Hematopoietic multipotent progenitor cell treated with erythropoietin and hydrocortisone succinate and interleukin-3 and kit ligand, for 8 days (in vitro differentiated cells): ENCODE measurements at regions not wholly inside any gene's neighbourhood (a gene's known extent, or its start where the extent isn't known, plus 50 kb on each side); places are given as distances from the start of the nearest gene placed in this dataset.

Experiments used
- DNase-seq: peaks from one replicate; pipeline ENCODE4 v3.0.0-alpha.2; 2015

GRCh38 chr13:77422724-77423123, 95.8 kb upstream of the MYCBP2 start:
- no peak for DNase-seq

GRCh38 chr13:77417897-77418296, 91.0 kb upstream of the MYCBP2 start:
- DNase-seq: no peak

- DNase-seq: no peak
Observed at GRCh38 chr13:77416666-77417212, 89.8 kb upstream of the MYCBP2 start.

- no peak for DNase-seq
Observed at GRCh38 chr13:77415253-77416071, 88.6 kb upstream of the MYCBP2 start.

- no peak for DNase-seq
Observed at GRCh38 chr13:77412860-77413259, 86.0 kb upstream of the MYCBP2 start.

DNA sequence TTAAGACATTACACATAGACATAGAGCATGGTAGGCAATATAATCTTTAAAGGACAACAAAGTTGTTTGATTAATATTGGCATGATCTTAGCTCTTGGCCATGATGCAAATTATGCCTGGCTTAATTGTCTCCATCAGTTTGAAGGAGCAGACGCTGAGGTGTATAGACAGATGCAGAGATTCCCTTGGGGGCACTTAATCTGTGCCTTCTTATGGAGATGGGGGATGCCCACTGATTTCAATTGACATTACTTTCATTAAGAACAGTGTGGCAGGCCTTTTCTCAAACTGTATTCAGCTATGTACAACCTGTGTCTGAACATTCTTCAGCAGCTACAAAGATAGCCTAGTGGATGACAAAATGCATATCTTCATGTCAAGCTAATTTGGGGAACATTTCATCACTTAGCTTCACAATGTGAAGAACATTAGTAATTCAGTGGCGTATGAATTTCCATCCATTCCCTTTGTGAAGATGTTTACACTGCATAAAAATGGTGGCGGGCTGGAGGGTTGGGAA, 85.3 kb upstream of the MYCBP2 start:
- no peak for DNase-seq

GRCh38 chr13:77409412-77409811, 82.5 kb upstream of the MYCBP2 start:
- no peak for DNase-seq

DNA sequence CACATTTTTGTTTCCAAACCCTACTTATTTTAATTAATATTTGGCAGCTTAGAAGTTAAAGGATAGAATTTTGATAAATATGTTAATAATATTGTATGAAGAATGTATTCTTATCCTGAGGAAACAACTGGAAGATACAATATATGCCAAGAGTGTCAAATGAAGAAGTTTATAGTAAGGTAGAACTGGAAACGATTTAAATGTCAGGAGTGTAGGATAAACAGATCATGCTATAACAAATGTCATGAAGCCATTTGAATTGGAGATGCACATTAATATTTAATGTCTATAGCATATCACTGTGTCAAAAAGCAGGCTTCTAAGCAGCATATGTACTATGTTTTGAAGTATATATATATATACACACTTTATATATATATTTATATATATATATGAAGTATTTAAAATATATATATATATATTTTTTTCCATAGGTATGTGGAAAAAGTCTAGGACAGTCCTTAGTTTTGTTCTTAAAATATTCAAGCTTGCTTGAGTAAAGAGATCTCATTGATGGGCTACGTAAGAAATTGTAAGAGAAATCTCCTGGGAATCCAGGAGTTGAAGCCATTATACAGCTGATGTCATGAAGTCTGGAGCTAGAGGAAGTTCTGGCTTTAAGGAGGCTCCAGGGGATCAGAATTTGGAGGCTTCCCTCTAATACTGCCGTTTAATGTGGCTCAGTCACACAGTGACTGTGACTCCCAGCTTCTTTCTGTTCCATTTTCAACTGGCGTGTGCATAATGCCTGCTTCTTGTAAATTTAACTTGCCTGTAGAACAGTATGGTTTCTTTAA, 79.9 kb upstream of the MYCBP2 start:
- DNase-seq: no peak

DNA sequence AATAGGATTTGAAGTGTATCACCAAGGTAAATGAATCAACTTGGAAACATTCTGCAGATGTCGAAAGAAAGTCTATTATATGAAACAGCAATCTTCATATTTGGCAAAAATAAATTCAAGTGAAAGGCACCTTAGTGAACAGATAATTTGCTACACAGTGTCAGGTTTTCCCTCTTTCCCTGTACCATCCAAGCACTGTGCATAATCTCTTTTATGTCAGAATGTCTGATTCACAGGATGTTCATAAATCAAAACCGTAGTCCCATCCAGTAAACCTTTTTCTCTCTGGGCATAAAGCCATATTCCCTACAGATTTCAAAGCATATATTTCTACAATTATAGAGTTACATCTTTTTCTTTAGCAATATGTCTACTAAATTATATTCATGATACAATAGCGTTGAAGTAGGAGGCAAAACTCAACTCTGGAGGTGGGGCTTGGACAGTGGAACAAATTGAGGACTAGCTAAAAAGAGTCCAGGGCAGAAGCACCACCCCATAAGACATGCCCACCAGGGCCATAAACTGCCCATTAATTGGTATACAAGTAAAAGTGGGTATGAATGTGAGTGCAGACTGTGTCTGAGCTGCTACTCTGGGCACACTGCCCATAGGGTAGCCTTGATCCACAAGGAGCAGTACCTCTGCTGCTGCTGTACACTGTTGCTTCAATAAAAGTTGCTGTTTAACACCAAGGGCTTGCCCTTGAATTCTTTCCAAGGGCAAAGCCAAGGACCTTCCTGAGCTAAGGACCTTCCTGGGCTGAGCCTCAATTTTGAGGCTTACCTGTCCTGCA, 72.1 kb upstream of the MYCBP2 start:
- no peak for DNase-seq

DNA sequence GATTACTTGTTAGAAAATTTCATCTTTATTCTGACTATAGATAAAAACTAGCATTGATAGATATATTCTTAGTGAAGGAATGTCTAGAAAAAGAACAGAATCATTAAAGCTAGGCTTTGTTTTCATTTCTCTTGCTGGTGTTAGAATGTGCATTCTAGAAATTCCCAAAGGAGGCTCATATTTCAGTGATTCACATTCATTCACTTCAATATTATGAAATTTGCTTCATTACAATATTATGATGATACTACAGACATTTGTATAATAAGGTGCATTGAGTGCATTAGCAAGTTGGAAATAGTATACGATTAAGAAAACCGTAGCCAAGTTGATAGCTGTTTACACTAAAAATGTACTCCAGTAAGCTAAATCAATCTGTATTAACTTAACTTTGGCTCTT, 70.7 kb upstream of the MYCBP2 start:
- no peak for DNase-seq

- no peak for DNase-seq
Observed at GRCh38 chr13:77391475-77391874, 64.6 kb upstream of the MYCBP2 start.

DNA sequence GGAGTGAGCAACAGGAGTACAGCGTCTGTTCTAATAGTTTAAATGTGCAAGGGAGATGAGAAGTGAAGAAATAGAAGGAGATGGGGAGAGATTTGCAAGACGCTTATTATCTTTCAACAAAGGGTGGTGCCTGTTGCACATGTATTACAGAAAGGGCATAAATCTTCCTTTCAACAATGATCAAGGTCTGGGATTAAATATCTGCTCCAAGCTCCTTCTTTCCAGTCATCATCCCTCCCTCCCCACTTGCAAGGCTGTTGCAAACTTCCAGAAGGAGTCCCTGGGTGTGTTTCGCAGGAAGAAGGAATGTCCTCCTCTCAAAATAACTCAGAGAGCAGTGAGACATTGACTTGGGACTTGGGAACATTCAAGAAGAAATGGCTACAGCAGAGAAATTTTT, 63.5 kb upstream of the MYCBP2 start:
- DNase-seq: no peak

- no peak for DNase-seq
Observed at GRCh38 chr13:77389625-77390000, 62.7 kb upstream of the MYCBP2 start.

DNA sequence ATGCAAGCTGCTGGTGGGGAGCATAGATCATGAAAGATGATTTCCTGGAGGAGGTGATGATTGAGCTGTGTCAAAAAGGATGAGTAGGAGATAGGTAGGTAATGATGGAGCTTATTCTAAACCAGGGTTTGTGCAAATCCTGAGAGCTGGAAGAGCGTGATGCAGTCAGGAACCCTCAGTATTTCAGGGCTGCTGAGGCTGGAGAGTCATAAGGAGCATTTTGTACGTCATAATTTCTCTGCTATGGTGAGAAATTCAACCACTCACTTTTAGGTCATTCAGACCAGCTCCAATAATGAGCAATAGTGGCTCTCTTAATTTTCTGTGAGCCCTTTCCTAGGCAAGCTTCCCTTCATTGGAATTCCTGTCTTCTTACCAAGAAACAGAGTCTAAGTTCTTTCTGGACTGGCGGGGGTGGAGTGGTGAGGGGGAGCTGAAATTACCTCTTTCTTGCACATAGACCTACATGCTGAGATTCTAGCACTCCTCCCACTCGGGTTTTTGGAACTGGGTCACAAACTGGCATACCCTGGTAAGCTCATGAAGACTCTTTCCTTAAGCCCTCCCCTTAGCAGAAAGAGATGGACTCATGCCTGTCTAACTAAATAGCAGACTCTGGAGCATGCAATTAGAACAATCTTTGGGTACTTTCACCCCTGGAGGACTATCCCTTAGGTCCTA, 62.2 kb upstream of the MYCBP2 start:
- DNase-seq: no peak

DNA sequence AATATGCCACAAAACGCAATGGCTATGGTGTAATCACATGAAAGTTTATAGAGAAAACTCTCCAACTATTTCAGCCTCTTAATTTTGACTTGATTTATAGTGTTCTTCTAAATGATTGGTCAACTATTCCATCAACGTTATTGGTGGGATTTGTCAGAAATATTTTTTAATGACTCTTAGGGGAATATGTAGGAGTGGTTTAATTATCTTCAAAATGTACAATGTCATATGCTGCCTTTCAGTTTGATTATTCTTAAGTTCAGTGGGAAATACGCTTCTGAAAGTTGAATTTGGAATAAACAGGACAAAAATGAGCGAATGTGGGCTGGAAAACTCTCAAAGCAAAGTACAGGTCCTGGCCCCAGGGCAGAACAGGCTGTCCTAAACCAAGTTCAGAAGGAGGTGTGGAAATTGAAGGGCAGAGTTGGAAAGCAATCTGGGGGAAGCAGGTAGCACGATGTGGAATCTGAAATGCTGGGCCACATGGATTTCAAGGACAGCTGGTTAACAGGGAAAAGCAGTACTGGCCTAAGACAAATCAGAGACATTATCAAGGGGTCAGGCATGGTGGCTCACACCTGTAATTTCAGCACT, 60.8 kb upstream of the MYCBP2 start:
- DNase-seq: no peak

DNA sequence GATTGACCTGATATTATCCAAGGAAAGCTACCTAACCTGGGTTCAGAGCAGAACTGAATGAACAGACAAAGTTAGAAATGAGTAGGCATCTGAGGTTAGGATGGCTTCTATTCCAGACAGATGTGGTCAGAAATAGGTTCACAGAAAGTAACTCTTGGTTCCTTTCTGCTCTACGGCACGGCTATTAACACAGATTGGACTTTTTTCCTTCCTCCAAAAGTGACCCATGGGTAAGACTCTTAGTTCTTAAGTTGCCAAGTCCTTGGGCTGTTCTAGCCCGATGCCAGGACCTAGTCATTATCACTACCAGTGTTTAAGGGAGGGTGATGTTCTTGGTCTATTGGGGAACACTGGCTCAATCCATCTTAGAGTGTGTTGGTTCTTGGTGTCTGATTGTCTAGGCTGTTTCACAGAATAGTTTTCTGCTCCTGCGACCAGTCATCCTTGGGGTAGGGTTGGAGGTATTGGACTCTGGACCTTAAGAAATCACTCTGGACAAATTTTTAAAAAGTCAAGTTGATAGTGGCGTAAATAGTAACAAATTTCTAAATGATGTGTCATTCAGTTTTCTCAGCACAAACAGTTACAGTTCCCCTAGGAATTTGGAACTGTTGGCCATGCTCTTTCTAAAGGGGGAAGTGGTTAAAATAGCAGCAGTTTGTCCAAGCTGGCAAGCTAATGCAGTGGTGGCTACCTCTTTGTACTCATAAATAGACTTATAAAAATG, 60.1 kb upstream of the MYCBP2 start:
- DNase-seq: no peak

GRCh38 chr13:77386046-77386445, 59.2 kb upstream of the MYCBP2 start:
- no peak for DNase-seq

- DNase-seq: no peak
Observed at GRCh38 chr13:77384999-77385398, 58.1 kb upstream of the MYCBP2 start.

- DNase-seq: no peak
Observed at GRCh38 chr13:77383097-77383496, 56.2 kb upstream of the MYCBP2 start.

DNA sequence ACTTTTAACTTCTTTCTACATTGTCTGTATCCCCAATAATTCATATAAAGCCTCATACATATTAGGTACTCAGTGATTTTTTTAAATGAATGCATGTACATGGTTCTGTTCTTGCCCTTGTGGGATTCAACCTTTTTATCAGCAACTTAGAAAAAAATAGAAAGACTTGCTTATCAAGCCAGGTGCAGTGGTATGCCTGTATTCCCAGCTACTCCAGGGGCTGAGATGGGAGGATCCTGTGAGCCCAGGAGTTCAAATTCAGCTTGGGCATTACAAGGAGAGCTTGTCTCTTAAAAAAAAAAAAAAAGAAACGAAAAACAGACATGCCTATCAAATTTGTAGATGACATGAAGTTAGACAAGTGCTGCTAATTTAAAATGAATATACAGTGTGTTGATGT, 54.2 kb upstream of the MYCBP2 start:
- DNase-seq: no peak

- DNase-seq: no peak
Observed at GRCh38 chr13:77379508-77379907, 52.6 kb upstream of the MYCBP2 start.
